Trophoblast cell (in vitro differentiated cells and primary cell): ENCODE measurements at regions not wholly inside any gene's neighbourhood (a gene's known extent, or its start where the extent isn't known, plus 50 kb on each side); places are given as distances from the start of the nearest gene placed in this dataset.

Experiments
- DNase-seq, 2 donors: peaks; one replicate each; pipeline ENCODE4 v3.0.0-alpha.2; 2016
- H2AFZ ChIP-seq: 2 replicates; pipeline ENCODE4 v1.6.1; 2013; ENCODE audit warnings: low read length, moderate library complexity, mild to moderate bottlenecking; ENCODE audit not compliant: insufficient read depth, poor library complexity
- H2AK5ac ChIP-seq: 2 replicates; pipeline ENCODE4 v1.6.1; 2013; ENCODE audit warnings: mild to moderate bottlenecking, low read length
- H2BK120ac ChIP-seq: 2 replicates; pipeline ENCODE4 v1.6.1; 2013; ENCODE audit warnings: low read length, mild to moderate bottlenecking, moderate library complexity; ENCODE audit not compliant: insufficient read depth, poor library complexity
- H2BK12ac ChIP-seq: 2 replicates; pipeline ENCODE4 v1.6.1; 2013; ENCODE audit warnings: mild to moderate bottlenecking, low read length, moderate library complexity
- H2BK5ac ChIP-seq: 2 replicates; pipeline ENCODE4 v1.6.1; 2013; ENCODE audit warnings: low read length, low read depth, moderate library complexity, mild to moderate bottlenecking; ENCODE audit not compliant: poor library complexity
- H3K14ac ChIP-seq: 2 replicates; pipeline ENCODE4 v1.6.1; 2013; ENCODE audit warnings: mild to moderate bottlenecking, low read length
- H3K18ac ChIP-seq: 2 replicates; pipeline ENCODE4 v1.6.1; 2013; ENCODE audit warnings: mild to moderate bottlenecking, low read length
- H3K23ac ChIP-seq: 2 replicates; pipeline ENCODE4 v1.6.1; 2013; ENCODE audit warnings: low read length
- H3K27ac ChIP-seq: 2 replicates; pipeline ENCODE4 v1.5.1; 2013; ENCODE audit warnings: low read depth, mild to moderate bottlenecking, inconsistent platforms, low read length, moderate library complexity
- H3K27me3 ChIP-seq: 2 replicates; pipeline ENCODE4 v1.6.1; 2013; ENCODE audit warnings: inconsistent platforms, mild to moderate bottlenecking, low read length, moderate library complexity; ENCODE audit not compliant: insufficient read depth
- H3K36me3 ChIP-seq, 2 experiments: 1 replicate in 1 of 2; 2 replicates in 1 of 2; pipeline ENCODE4 v1.6.1; 2013; ENCODE audit warnings: low read length in 2 of 2, mild to moderate bottlenecking in 2 of 2, moderate library complexity in 1 of 2; ENCODE audit not compliant: insufficient read depth in 2 of 2, control insufficient read depth in 1 of 2
- H3K4ac ChIP-seq: 2 replicates; pipeline ENCODE4 v1.6.1; 2013; ENCODE audit warnings: low read depth, mild to moderate bottlenecking, low read length, moderate library complexity
- H3K4me1 ChIP-seq, 2 experiments: 1 replicate in 1 of 2; 2 replicates in 1 of 2; pipeline ENCODE4 v1.6.1; 2013; ENCODE audit warnings: low read length in 2 of 2, mild to moderate bottlenecking in 2 of 2, moderate library complexity in 1 of 2; ENCODE audit not compliant: insufficient read depth in 2 of 2, control insufficient read depth in 1 of 2
- H3K4me2 ChIP-seq: 2 replicates; pipeline ENCODE4 v1.6.1; 2013; ENCODE audit warnings: inconsistent platforms, mild to moderate bottlenecking, low read length, moderate library complexity
- H3K4me3 ChIP-seq: 2 replicates; pipeline ENCODE4 v1.5.1; 2013; ENCODE audit warnings: mild to moderate bottlenecking, low read depth, low read length, inconsistent platforms
- H3K79me1 ChIP-seq: one replicate; pipeline ENCODE4 v1.6.1; 2013; ENCODE audit warnings: low read length
- H3K79me2 ChIP-seq: 2 replicates; pipeline ENCODE4 v1.6.1; 2013; ENCODE audit warnings: low read length, mild to moderate bottlenecking; ENCODE audit not compliant: control insufficient read depth, insufficient read depth, poor library complexity
- H3K9ac ChIP-seq: 2 replicates; pipeline ENCODE4 v1.6.1; 2013; ENCODE audit warnings: mild to moderate bottlenecking, low read length
- H3K9me3 ChIP-seq: 2 replicates; pipeline ENCODE4 v1.6.1; 2013; ENCODE audit warnings: low read depth, mild to moderate bottlenecking, control low read depth, inconsistent platforms, low read length; ENCODE audit not compliant: insufficient read depth
- H4K12ac ChIP-seq: 2 replicates; pipeline ENCODE4 v1.6.1; 2013; ENCODE audit warnings: low read depth, mild to moderate bottlenecking, low read length, moderate library complexity
- H4K8ac ChIP-seq: 2 replicates; pipeline ENCODE4 v1.6.1; 2013; ENCODE audit warnings: low read depth, mild to moderate bottlenecking, low read length, moderate library complexity
- H4K91ac ChIP-seq: one replicate; pipeline ENCODE4 v1.6.1; 2013; ENCODE audit warnings: low read depth, mild to moderate bottlenecking, low read length, moderate library complexity
- WGBS: extraction: QIAGEN DNeasy Blood & Tissue Kit; methylation state at CpG from one replicate; pipeline ENCODE4 v1.1.7; 2013; ENCODE audit warnings: missing lambda C conversion rate; ENCODE audit not compliant: insufficient read length, insufficient coverage; ENCODE audit errors: extremely low coverage; 5-methylcytosine and 5-hydroxymethylcytosine counted together

GRCh38 chr3:161893972-161894371 is 397.4 kb downstream of the OTOL1 start:
- no peak overlapping the region for H4K91ac ChIP-seq
- H3K4me3 ChIP-seq, result no peak overlapping the region
- H3K18ac ChIP-seq, result no peak overlapping the region
- peaks cover 3% of the 10 kb centered on the region for H3K9me3 ChIP-seq
- no peaks in the 10 kb centered on the region for H3K79me2 ChIP-seq
- no peak overlapping the region for H3K4ac ChIP-seq
- no peak overlapping the region for H2BK12ac ChIP-seq
- no peak overlapping the region for H4K8ac ChIP-seq
- no peak overlapping the region for H2AK5ac ChIP-seq
- H2BK120ac ChIP-seq, result no peak overlapping the region
- H3K4me2 ChIP-seq, result no peak overlapping the region
- no peak overlapping the region for H2BK5ac ChIP-seq
- no peak for DNase-seq
- no peak overlapping the region for H3K23ac ChIP-seq
- H3K79me1 ChIP-seq, result no peaks in the 10 kb centered on the region
- WGBS, result no CpG with 5 or more reads among the region's 1 CpG
- H3K4me1 ChIP-seq, result peaks cover 0 to 4% of the 10 kb centered on the region in 2 experiments
- no peaks in the 10 kb centered on the region for H3K36me3 ChIP-seq
- H3K27ac ChIP-seq, result no peak overlapping the region
- H3K27me3 ChIP-seq, result no peaks in the 10 kb centered on the region
- no peak overlapping the region for H3K9ac ChIP-seq
- H3K14ac ChIP-seq, result no peak overlapping the region
- H2AFZ ChIP-seq, result no peak overlapping the region
- no peak overlapping the region for H4K12ac ChIP-seq

DNA sequence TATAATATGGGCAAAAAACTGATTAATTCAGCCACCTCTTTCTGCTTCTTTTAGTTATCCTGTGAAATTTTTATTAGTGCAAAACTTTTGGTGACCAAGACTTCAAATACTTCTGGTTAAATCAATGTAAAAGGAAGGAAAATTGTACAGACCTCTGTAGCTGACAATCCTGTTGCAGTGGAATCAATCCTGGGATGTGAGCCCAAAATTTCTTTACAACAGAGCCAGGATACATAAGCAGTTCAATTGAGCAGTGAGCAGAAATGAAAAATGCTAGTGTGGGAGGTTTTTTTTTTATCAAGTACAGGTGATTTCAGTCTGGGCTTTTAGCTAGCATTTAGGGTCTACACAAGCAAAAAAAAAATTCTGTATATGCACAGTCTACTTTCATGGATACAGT is 398.0 kb downstream of the OTOL1 start:
- H3K9me3 ChIP-seq, result peaks cover 3% of the 10 kb centered on the region
- no peak for DNase-seq
- no peaks in the 10 kb centered on the region for H3K79me1 ChIP-seq
- no peak overlapping the region for H2AFZ ChIP-seq
- no peak overlapping the region for H3K4me3 ChIP-seq
- no peak overlapping the region for H3K4ac ChIP-seq
- no peak overlapping the region for H2BK12ac ChIP-seq
- H2BK120ac ChIP-seq, result no peak overlapping the region
- no peak overlapping the region for H3K4me2 ChIP-seq
- H4K8ac ChIP-seq, result no peak overlapping the region
- H3K9ac ChIP-seq, result no peak overlapping the region
- peaks cover 0 to 4% of the 10 kb centered on the region in 2 experiments for H3K4me1 ChIP-seq
- no peaks in the 10 kb centered on the region for H3K36me3 ChIP-seq
- no peaks in the 10 kb centered on the region for H3K27me3 ChIP-seq
- no peak overlapping the region for H2AK5ac ChIP-seq
- no peaks in the 10 kb centered on the region for H3K79me2 ChIP-seq
- no peak overlapping the region for H4K12ac ChIP-seq
- H3K23ac ChIP-seq, result no peak overlapping the region
- H3K27ac ChIP-seq, result no peak overlapping the region
- H2BK5ac ChIP-seq, result no peak overlapping the region
- H4K91ac ChIP-seq, result no peak overlapping the region
- no peak overlapping the region for H3K18ac ChIP-seq
- H3K14ac ChIP-seq, result no peak overlapping the region

DNA sequence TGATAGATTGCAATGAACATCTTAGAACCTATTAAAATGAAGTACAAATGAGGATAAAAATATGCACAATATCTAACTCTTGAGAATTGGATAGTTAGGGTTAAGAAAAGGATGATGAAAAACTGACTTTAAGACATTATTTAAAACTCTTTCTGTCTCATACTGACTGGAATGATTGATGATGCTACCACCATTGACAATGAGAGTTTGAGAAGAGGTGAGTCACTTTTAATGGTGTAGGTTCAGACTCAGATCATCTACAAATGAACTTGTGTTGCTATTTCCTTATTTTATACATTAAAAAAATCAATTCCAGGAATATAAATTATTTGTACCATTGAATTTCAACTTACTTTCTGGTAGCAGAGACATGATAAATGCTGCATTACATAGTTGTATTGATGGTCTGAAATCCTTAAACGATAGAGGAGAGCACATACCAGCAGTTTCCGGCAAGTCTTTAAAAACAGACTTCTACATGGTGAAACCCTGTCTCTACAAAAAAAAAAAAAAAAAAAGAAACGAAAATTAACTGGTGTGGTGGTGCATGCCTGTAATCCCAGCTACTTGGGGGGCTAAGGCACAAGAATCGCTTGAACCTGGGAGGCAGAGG is 409.0 kb downstream of the OTOL1 start:
- Histone ChIP-seq H2AK5ac (no peak overlapping the region), H2BK12ac (no peak overlapping the region), H3K4me3 (no peak overlapping the region), H2BK5ac (no peak overlapping the region), H3K4me1 (no peaks in the 10 kb centered on the region), H3K27me3 (no peaks in the 10 kb centered on the region), H3K79me1 (no peaks in the 10 kb centered on the region), H3K4ac (no peak overlapping the region), H4K12ac (no peak overlapping the region), H3K14ac (no peak overlapping the region), H2BK120ac (no peak overlapping the region), H2AFZ (no peak overlapping the region), H3K23ac (no peak overlapping the region), H3K4me2 (no peak overlapping the region), H3K36me3 (no peaks in the 10 kb centered on the region), H4K8ac (no peak overlapping the region), H3K9ac (no peak overlapping the region), H3K18ac (no peak overlapping the region), H3K79me2 (no peaks in the 10 kb centered on the region), H3K9me3 (no peaks in the 10 kb centered on the region), H3K27ac (no peak overlapping the region), H4K91ac (no peak overlapping the region)
- DNase-seq, result no peak
- WGBS, result no CpG with 5 or more reads among the region's 4 CpGs

DNA sequence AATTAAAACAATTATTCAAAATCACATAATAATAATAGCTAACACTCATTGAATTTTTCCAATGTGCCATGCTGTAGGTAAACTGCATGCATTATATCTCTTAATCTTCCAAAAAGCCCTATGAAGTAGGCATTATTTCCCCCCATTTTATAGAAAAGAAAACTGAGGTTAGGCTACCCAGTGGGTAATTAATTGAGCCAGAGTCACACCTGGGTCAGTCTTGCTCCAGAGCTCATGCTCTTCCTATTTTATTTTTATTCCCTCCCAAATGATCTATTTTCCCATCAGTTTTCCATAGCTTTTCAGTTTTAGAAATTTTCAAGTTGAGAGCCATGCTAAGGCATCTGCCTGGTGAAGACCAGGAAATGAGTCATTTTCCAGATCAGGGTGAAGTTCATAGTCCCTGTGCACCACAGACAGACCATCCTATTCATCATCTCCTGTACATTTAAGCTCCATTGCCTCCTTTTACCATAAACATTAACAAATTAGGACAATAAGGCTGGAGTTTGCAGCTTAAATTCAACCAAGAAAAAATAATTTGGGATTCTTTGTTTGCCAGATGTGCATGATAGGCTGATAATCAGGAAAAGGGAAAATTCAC is 417.3 kb downstream of the OTOL1 start:
- Histone ChIP-seq H4K8ac (no peak overlapping the region), H2BK12ac (no peak overlapping the region), H3K79me2 (no peaks in the 10 kb centered on the region), H3K23ac (no peak overlapping the region), H4K12ac (no peak overlapping the region), H2AK5ac (no peak overlapping the region), H3K4ac (no peak overlapping the region), H3K18ac (no peak overlapping the region), H3K27me3 (no peaks in the 10 kb centered on the region), H3K4me1 (no peaks in the 10 kb centered on the region), H3K9me3 (no peaks in the 10 kb centered on the region), H3K14ac (no peak overlapping the region), H2AFZ (no peak overlapping the region), H3K9ac (no peak overlapping the region), H3K79me1 (no peaks in the 10 kb centered on the region), H3K4me2 (no peak overlapping the region), H3K27ac (no peak overlapping the region), H4K91ac (no peak overlapping the region), H3K36me3 (no peaks in the 10 kb centered on the region), H3K4me3 (no peak overlapping the region), H2BK5ac (no peak overlapping the region), H2BK120ac (no peak overlapping the region)
- no peak for DNase-seq
